Gastrocnemius medialis (tissue), 4 donors: ENCODE measurements at regions not wholly inside any gene's neighbourhood (a gene's known extent, or its start where the extent isn't known, plus 50 kb on each side); places are given as distances from the start of the nearest gene placed in this dataset.
"Not testable (repeated sequence)": the region's sequence is repeated elsewhere in the genome, so short reads cannot be mapped to it uniquely, and the experiment has no call there.

Experiments used
- CTCF ChIP-seq, 5 experiments: fragments of 450-650 bp in 3 of 5; fragments of 200-600 bp in 2 of 5; sonication (generic) in 2 of 5; IDR thresholded peaks in 4 of 5; conservative IDR thresholded peaks in 1 of 5; 1 replicate in 4 of 5; 2 replicates in 1 of 5; pipeline ENCODE4 v1.5.1; 2016 to 2019; ENCODE audit warnings: antibody characterized with exemption in 5 of 5, mild to moderate bottlenecking in 3 of 5, moderate library complexity in 3 of 5
- POLR2A ChIP-seq, 2 donors: fragments of 450-650 bp; IDR thresholded peaks; one replicate each; pipeline ENCODE4 v1.6.1; 2017; ENCODE audit warnings: antibody characterized with exemption in 2 of 2, mild to moderate bottlenecking in 2 of 2, moderate library complexity in 2 of 2

- not testable (repeated sequence) for TF ChIP-seq POLR2A (IDR thresholded peaks at IDR 0.05); CTCF (IDR thresholded peaks at IDR 0.05 in 4 of 5, conservative IDR thresholded peaks at IDR 0.05 in 1 of 5)
Measured at GRCh38 chr15:77889828-77890725, 187.4 kb downstream of the TBC1D2B start.
